GM10266 (cell line): ENCODE measurements at regions not wholly inside any gene's neighbourhood (a gene's known extent, or its start where the extent isn't known, plus 50 kb on each side); places are given as distances from the start of the nearest gene placed in this dataset.

Source experiments
- DNase-seq: peaks from one replicate; pipeline ENCODE4 v3.0.0; 2012; ENCODE audit errors: extremely low spot score
- TF ChIP-seq, protein P1 (sequence below): IDR thresholded peaks from 2 replicates; pipeline ENCODE4 v1.5.1; 2012; ENCODE audit warnings: mild to moderate bottlenecking, low read depth; ENCODE audit not compliant: control insufficient read depth, insufficient read depth; ENCODE audit errors: missing control alignments

- TF ChIP-seq, protein P1, sequence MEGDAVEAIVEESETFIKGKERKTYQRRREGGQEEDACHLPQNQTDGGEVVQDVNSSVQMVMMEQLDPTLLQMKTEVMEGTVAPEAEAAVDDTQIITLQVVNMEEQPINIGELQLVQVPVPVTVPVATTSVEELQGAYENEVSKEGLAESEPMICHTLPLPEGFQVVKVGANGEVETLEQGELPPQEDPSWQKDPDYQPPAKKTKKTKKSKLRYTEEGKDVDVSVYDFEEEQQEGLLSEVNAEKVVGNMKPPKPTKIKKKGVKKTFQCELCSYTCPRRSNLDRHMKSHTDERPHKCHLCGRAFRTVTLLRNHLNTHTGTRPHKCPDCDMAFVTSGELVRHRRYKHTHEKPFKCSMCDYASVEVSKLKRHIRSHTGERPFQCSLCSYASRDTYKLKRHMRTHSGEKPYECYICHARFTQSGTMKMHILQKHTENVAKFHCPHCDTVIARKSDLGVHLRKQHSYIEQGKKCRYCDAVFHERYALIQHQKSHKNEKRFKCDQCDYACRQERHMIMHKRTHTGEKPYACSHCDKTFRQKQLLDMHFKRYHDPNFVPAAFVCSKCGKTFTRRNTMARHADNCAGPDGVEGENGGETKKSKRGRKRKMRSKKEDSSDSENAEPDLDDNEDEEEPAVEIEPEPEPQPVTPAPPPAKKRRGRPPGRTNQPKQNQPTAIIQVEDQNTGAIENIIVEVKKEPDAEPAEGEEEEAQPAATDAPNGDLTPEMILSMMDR: no peak
- no peak for DNase-seq
These were observed 844.9 kb upstream of the SEMA6D start for GRCh38 chr15:46872286-46872980.

DNA sequence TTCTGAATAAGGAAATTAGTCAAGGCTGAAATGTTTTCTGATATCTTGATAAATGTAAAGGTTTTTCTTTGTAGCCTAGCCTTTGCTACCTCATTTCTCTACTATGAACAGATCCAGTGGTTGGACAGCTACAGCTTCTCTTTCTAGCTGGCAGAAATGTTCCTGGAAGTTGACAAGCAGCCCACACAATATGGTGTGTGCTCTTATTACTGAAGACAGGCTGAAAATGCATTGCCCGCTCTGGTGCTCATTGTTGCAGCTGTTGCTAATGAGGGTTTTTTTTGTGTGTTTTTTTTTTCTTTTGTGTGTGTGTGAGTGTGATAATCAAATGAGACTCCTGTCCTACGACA, 844.3 kb upstream of the SEMA6D start:
- no peak for DNase-seq
- TF ChIP-seq, protein P1: no peak

- TF ChIP-seq, protein P1: no peak
- no peak for DNase-seq
These were observed 838.1 kb upstream of the SEMA6D start for GRCh38 chr15:46879032-46879770.

DNA sequence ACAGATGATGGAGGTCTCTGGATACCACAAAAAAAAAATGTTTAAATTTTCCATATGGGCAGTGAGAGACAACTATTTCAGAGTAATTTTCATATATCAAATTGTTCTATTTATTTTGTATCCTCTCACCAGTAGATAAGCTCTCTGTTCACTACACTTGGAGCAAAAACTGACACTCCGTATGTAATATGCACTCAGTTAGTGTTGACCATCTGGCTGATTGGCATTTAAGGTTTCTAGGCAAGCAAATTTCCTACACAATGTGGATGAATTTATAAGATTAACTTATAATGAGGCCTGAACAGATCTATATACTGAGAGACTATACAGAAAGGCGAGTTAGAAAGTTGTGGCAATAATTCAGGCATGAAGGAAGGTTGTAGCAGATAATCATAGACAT, 836.5 kb upstream of the SEMA6D start:
- TF ChIP-seq, protein P1: no peak
- no peak for DNase-seq

GRCh38 chr15:46892621-46893160, 824.6 kb upstream of the SEMA6D start:
- DNase-seq: no peak
- TF ChIP-seq, protein P1: no peak

DNA sequence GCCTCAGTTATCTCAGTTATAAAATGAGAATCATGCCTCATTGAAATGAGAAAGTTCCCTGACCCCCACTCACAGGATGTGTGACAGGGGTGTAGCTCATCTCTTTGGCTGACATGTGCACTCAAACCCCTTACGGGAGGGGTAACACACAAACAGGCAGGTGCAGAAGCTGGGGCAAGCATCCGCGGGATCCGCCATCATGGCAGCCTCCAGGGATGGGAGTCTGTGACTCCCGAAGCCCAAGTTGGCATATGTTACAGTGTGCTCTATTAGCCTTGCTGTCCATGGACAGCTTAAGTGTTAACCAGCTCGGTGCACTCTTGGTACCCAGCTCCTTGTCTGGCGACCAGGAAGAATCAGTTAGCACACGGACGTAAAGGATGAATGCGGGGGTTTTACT, 822.7 kb upstream of the SEMA6D start:
- TF ChIP-seq, protein P1: no peak
- no peak for DNase-seq

- DNase-seq: no peak
- TF ChIP-seq, protein P1: no peak
These were observed 820.0 kb upstream of the SEMA6D start for GRCh38 chr15:46897266-46897665.
